Mononuclear cell (primary cell): ENCODE measurements at regions not wholly inside any gene's neighbourhood (a gene's known extent, or its start where the extent isn't known, plus 50 kb on each side); places are given as distances from the start of the nearest gene placed in this dataset.

Experiments used
- H3K27me3 ChIP-seq: 2 replicates; pipeline ENCODE4 v1.6.0; 2011; ENCODE audit warnings: low read length, control low read depth; ENCODE audit not compliant: insufficient read depth
- H3K4me1 ChIP-seq: 2 replicates; pipeline ENCODE4 v1.5.1; 2011; ENCODE audit warnings: mild to moderate bottlenecking, low read length, control low read depth; ENCODE audit not compliant: insufficient read depth
- H3K4me3 ChIP-seq: 2 replicates; pipeline ENCODE4 v1.5.1; 2011; ENCODE audit warnings: mild to moderate bottlenecking, low read length, moderate library complexity
- H3K9me3 ChIP-seq: 2 replicates; pipeline ENCODE4 v1.5.1; 2011; ENCODE audit warnings: low read depth, mild to moderate bottlenecking, control low read depth, low read length

- Histone ChIP-seq H3K9me3 (no peaks in the 10 kb centered on the region), H3K4me3 (no peak overlapping the region), H3K4me1 (peaks cover 8% of the 10 kb centered on the region), H3K27me3 (no peaks in the 10 kb centered on the region)
These were observed 101.5 kb downstream of the VCPKMT start for GRCh38 chr14:50014809-50015430.

- H3K4me1 ChIP-seq = peaks cover 7% of the 10 kb centered on the region
- no peaks in the 10 kb centered on the region for H3K9me3 ChIP-seq
- no peak overlapping the region for H3K4me3 ChIP-seq
- no peaks in the 10 kb centered on the region for H3K27me3 ChIP-seq
These were observed 100.7 kb downstream of the VCPKMT start for GRCh38 chr14:50015716-50016115.

GRCh38 chr14:50018201-50018932 lies 98.0 kb downstream of the VCPKMT start:
- H3K27me3 ChIP-seq = no peaks in the 10 kb centered on the region
- H3K9me3 ChIP-seq = no peaks in the 10 kb centered on the region
- H3K4me3 ChIP-seq = no peak overlapping the region
- H3K4me1 ChIP-seq = peaks cover 17% of the 10 kb centered on the region

- H3K4me1 ChIP-seq = peaks cover 17% of the 10 kb centered on the region
- no peak overlapping the region for H3K4me3 ChIP-seq
- H3K27me3 ChIP-seq = no peaks in the 10 kb centered on the region
- no peaks in the 10 kb centered on the region for H3K9me3 ChIP-seq
These were observed 97.5 kb downstream of the VCPKMT start for GRCh38 chr14:50018933-50019210.

- Histone ChIP-seq H3K27me3 (no peaks in the 10 kb centered on the region), H3K4me1 (peaks cover 15% of the 10 kb centered on the region), H3K9me3 (no peaks in the 10 kb centered on the region), H3K4me3 (no peak overlapping the region)
These were observed 96.2 kb downstream of the VCPKMT start for GRCh38 chr14:50020184-50020583.

GRCh38 chr14:50020799-50021198 lies 95.6 kb downstream of the VCPKMT start:
- no peaks in the 10 kb centered on the region for H3K9me3 ChIP-seq
- H3K27me3 ChIP-seq = no peaks in the 10 kb centered on the region
- H3K4me1 ChIP-seq = peaks cover 12% of the 10 kb centered on the region
- no peak overlapping the region for H3K4me3 ChIP-seq

GRCh38 chr14:50021261-50022031 lies 94.9 kb downstream of the VCPKMT start:
- peaks cover 12% of the 10 kb centered on the region for H3K4me1 ChIP-seq
- H3K27me3 ChIP-seq = no peaks in the 10 kb centered on the region
- no peaks in the 10 kb centered on the region for H3K9me3 ChIP-seq
- H3K4me3 ChIP-seq = no peak overlapping the region

GRCh38 chr14:50022661-50023060 lies 93.7 kb downstream of the VCPKMT start:
- Histone ChIP-seq H3K27me3 (no peaks in the 10 kb centered on the region), H3K4me3 (no peak overlapping the region), H3K4me1 (peaks cover 12% of the 10 kb centered on the region), H3K9me3 (no peaks in the 10 kb centered on the region)

GRCh38 chr14:50023671-50024490 lies 92.5 kb downstream of the VCPKMT start:
- Histone ChIP-seq H3K27me3 (no peaks in the 10 kb centered on the region), H3K4me1 (peaks cover 12% of the 10 kb centered on the region), H3K4me3 (no peak overlapping the region), H3K9me3 (no peaks in the 10 kb centered on the region)

GRCh38 chr14:50025073-50025472 lies 91.3 kb downstream of the VCPKMT start:
- Histone ChIP-seq H3K27me3 (no peaks in the 10 kb centered on the region), H3K4me3 (no peak overlapping the region), H3K4me1 (peaks cover 18% of the 10 kb centered on the region), H3K9me3 (no peaks in the 10 kb centered on the region)

GRCh38 chr14:50025776-50026175 lies 90.6 kb downstream of the VCPKMT start:
- Histone ChIP-seq H3K4me1 (peaks cover 24% of the 10 kb centered on the region), H3K27me3 (no peaks in the 10 kb centered on the region), H3K4me3 (no peak overlapping the region), H3K9me3 (no peaks in the 10 kb centered on the region)

- Histone ChIP-seq H3K4me3 (no peak overlapping the region), H3K4me1 (peaks cover 20% of the 10 kb centered on the region), H3K9me3 (no peaks in the 10 kb centered on the region), H3K27me3 (no peaks in the 10 kb centered on the region)
These were observed 90.0 kb downstream of the VCPKMT start for GRCh38 chr14:50026396-50026795.

GRCh38 chr14:50027816-50028215 lies 88.6 kb downstream of the VCPKMT start:
- H3K4me3 ChIP-seq = no peak overlapping the region
- peaks cover 24% of the 10 kb centered on the region for H3K4me1 ChIP-seq
- H3K27me3 ChIP-seq = no peaks in the 10 kb centered on the region
- no peaks in the 10 kb centered on the region for H3K9me3 ChIP-seq

- Histone ChIP-seq H3K9me3 (no peaks in the 10 kb centered on the region), H3K27me3 (no peaks in the 10 kb centered on the region), H3K4me1 (peaks cover 24% of the 10 kb centered on the region), H3K4me3 (no peak overlapping the region)
These were observed 87.9 kb downstream of the VCPKMT start for GRCh38 chr14:50028458-50028857.

GRCh38 chr14:50030036-50030435 lies 86.3 kb downstream of the VCPKMT start:
- Histone ChIP-seq H3K4me3 (no peak overlapping the region), H3K4me1 (peaks cover 24% of the 10 kb centered on the region), H3K27me3 (no peaks in the 10 kb centered on the region), H3K9me3 (no peaks in the 10 kb centered on the region)
